NCI-H1417 (cell line): ENCODE measurements at regions not wholly inside any gene's neighbourhood (a gene's known extent, or its start where the extent isn't known, plus 50 kb on each side); places are given as distances from the start of the nearest gene placed in this dataset.
"Not testable (repeated sequence)": the region's sequence is repeated elsewhere in the genome, so short reads cannot be mapped to it uniquely, and the experiment has no call there.

Source experiments
- DNase-seq, 3 experiments: peaks; one replicate each; lab custom pipeline; 2025; lab: John Stamatoyannopoulos, UW

DNA sequence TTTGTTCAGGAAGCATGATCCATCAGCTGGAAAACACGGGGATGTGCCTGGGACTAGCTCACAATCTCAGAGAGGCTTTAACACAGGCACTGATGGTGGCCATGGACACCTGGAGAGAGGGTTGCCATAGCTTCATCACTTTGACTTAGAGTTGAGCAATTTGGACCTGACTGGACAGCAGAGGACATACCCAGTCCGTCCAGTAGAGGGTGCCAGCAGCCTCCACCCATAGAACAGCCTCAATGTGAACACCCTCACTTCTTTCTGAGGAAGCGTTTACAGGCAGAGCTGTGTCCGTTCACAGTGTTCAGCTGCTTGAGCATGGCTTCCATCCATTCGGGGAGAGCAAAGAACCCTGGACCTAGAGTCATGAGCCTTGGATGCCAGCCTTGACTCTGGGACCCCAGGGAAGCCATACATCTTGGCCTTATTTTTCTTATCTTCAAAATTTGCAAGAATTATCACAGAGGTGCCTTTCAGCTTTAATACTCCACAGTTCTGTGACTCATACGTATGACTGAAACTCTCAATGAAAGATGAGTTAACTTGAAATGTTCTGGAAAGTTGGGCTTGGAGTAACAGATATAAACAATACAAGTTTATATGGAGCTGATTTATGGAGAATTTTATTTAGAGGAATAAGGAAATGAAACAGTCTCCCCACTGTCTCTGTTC lies 302.9 kb upstream of the PODXL start:
- DNase-seq, result peak; percentile 35 to 76 (median 70)

GRCh38 chr7:131858611-131859010 lies 302.2 kb upstream of the PODXL start:
- DNase-seq, result no peak

GRCh38 chr7:131849472-131849871 lies 293.0 kb upstream of the PODXL start:
- DNase-seq, result no peak

- DNase-seq, result no peak
These were observed 291.6 kb upstream of the PODXL start for GRCh38 chr7:131848033-131848432.

GRCh38 chr7:131845573-131846314 lies 289.3 kb upstream of the PODXL start:
- peak; percentile 21 to 63 (median 23) for DNase-seq

GRCh38 chr7:131844369-131844768 lies 287.9 kb upstream of the PODXL start:
- no peak for DNase-seq

- peak in 1 of 3 experiments; percentile 31 for DNase-seq
These were observed 287.5 kb upstream of the PODXL start for GRCh38 chr7:131843898-131844331.

DNA sequence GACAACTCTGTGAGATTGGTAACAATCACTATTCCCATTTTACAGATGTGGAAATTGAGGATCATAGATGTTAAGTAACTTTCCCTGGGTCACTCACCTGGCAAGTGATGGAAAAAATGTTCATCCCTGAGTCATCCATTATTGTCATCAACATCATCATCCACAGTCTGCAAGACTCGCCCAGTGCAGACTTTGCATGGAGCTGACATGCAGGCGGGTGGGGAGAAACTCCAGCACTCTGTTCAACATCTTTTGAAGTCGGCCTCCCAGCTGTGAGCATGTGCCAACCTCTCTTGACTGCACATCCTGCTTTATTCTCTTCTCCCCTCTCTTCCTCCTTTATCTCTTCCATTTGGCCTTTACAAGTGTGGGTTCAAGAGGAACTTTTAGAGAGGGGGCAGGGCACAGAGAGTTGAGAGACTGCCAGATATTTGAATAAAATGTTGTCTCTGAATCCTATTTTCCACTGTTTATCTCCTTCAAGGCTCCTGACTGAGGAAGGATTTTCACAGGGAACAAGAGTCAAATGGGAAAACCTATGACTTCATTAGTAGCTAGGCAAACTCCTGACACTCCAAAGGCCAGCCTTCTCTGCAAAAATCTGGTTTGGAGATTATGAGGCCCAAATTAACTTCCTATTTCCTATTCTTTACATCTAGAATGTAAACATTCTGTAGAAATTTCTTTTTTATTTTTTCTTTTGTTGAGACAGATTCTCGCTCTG lies 283.7 kb upstream of the PODXL start:
- DNase-seq, result no peak

DNA sequence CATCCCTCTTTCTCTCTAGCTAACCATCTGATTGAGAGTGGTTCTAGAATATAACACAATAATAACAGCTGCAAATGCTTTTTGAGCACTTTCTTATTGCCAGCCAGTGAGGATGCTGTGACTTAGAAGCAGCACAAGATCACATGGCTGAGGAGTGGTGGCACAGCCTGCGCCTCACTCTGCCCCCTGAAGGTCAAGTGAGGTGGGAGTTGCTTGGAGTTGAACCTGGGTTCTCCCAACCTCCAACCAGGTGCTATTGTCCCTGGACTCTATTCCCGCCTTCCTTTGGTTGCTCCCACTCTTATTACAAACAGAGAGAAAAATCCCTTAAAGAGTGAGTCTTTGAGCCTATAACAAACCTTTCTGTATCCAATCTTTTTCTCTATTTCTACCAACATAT lies 280.3 kb upstream of the PODXL start:
- DNase-seq, result no peak

DNA sequence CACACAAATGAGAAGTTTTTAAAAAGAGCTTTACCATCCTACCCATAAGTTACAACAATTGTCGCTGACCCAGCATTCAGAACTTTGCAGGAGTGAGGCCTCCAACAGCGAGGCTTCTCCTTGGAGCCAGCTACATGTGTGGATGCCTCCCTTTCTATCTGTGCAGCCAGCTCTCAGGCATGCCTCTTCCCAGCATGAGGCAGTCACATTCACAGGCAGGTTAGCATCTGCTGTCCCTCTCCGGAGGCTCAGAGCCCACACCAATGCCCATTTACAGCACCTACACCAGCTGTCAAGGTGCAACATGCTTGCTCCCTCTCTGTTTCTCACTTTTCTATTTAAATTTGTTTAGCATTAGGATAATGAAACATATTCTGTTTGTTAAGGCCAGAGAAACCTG lies 278.7 kb upstream of the PODXL start:
- DNase-seq, result no peak

GRCh38 chr7:131830681-131831080 lies 274.3 kb upstream of the PODXL start:
- no peak for DNase-seq

- peak in 2 of 3 experiments; percentile 18 to 52 for DNase-seq
These were observed 273.6 kb upstream of the PODXL start for GRCh38 chr7:131829947-131830558.

DNA sequence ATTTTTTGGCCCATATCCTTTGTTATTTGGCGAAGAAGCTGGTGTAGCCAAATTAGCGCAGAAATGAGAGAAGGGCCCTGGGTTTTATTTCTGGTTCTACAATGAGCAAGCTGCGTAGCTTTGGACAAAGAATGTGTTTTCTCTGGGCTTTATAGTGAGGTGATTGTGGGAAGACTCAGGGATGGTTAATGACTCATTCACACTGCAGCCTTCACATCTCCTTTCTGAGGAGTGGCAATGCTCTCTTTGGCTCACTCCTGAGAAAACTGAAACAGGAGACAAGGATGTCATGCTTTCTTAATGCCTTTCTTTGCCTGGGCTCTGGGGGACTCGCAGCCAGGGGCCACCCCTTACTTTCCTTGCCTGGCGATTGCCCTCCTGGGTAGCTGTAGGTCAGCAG lies 271.0 kb upstream of the PODXL start:
- no peak for DNase-seq

DNA sequence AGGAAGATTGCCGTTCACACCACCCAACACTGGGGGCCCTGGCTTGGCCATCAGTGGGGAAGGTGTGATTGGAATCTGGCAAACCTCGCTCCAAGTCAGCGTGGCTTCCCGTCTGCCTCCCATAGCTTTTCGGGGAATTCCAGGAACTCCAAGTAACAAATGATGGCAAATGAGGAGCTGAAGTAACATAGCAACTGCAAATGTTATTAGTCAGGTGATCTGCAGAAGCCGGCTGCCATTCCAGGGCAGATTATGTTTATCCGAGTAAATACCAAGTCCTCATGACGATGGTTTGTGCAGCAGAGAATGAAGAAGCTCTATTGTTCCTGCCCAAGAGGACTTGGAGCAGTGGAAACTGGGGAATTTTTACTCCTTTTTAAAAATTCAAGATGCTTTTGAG lies 270.5 kb upstream of the PODXL start:
- no peak for DNase-seq

GRCh38 chr7:131823961-131824440 lies 267.6 kb upstream of the PODXL start:
- DNase-seq, result not testable (repeated sequence)

GRCh38 chr7:131819891-131820290 lies 263.5 kb upstream of the PODXL start:
- DNase-seq, result no peak

DNA sequence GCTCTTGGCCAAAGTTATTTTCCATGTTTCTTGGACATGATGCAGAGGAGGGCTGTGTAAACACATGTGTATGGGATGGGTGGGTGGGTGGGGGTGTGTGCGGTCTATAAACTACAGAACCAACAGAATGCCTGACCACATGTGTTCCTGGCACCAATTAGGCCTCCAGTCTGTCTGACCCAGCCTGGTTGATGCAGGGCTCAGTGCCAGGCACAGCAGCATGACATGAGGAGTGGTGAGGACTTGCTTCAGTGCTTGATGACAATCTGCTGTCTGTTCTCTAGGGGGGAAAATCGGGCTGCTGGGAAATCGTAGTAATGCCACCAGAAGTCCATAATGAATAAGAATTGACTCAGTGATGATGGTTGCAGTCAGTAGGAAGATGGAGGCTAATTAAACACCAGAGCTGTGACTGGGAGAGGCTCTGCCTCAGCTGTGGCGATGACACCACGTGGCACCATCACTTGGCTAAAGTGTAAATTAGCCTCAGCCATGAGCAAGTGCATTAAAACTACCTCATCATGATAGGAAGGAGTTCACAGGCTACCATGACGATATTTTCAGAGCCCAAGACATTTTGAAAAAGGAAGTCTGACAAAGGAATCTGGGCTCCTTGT lies 260.1 kb upstream of the PODXL start:
- DNase-seq, result no peak

- DNase-seq, result no peak
These were observed 252.3 kb upstream of the PODXL start for GRCh38 chr7:131808736-131809135.

DNA sequence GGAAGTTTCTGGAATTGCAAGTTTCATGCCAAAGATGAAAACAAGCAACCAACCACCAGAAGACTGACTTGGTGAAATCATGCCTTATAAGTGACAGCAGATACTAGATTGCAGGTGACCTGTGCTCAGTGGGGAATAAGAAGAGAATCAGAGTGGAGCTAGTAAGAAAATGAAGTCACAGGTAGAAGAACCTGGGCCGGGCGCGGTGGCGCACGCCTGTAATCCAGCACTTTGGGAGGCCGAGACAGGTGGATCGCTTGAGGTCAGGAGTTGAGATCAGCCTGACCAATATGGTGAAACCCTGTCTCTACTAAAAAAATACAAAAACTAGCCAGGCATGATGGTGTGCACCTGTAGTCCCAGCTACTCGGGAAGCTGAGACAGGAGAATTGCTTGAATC lies 251.7 kb upstream of the PODXL start:
- not testable (repeated sequence) for DNase-seq

DNA sequence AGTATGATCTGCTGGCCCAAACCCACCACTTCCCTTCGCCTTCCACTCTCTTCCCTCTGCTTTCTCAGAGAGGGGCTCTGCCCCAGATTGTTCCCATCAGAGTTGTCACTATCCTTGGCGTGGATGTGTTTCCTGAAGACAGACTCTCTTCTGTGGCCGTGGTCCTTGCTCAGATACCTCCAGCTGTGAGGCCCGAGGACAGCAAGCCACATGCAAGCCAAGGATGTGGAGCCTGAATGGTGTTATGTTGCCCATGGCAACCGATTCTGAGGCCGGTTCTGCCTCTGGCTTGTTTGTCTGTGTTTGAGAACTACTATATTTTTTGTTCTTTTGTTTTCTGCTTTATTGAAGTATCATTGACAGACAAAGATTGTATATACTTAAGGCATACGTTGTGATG lies 247.4 kb upstream of the PODXL start:
- peak in 2 of 3 experiments; percentile 33 to 79 for DNase-seq

DNA sequence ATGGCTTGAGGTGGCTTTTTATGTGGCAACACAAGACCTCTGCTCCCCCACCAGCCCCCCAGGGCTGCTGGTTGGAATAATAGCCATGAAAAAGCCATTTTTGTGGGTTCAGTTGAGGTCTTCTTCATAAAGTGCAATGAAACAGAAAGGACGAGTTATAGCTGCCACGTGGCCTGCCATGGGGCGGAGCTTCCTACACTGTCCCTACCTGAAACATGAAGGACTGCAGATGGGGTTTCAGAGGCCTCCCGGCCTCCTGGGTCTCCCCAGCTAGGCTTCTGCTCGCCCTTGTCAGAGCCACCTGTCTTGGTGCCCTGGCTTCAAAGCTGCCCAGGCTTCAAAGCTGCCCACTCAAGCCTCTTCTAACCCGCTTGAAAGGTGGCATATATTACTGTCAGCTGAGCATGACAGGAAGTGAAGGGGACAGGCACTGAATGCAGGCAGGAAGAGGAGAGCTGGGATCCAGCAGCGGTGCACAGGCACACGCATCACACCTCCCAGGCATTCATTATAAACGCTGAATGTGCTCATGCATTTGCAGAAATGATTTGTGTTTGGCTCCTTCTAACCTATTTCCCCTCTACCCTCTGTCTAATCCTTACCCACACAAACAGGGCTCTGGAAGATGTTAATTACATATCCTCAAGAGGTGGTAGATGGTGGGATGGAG lies 245.9 kb upstream of the PODXL start:
- no peak for DNase-seq
